Hepatocyte (in vitro differentiated cells): ENCODE measurements at regions not wholly inside any gene's neighbourhood (a gene's known extent, or its start where the extent isn't known, plus 50 kb on each side); places are given as distances from the start of the nearest gene placed in this dataset.

Experiments used
- DNase-seq: peaks from one replicate; pipeline ENCODE4 v3.0.0-alpha.2; 2016; ENCODE audit warnings: low spot score
- H2AFZ ChIP-seq: fragments of 200-600 bp; sonication (generic); 2 replicates; pipeline ENCODE4 v1.6.0; 2016; ENCODE audit warnings: antibody characterized with exemption, mild to moderate bottlenecking
- H3K27ac ChIP-seq: fragments of 200-600 bp; sonication (generic); 2 replicates; pipeline ENCODE4 v1.5.1; 2016; ENCODE audit warnings: mild to moderate bottlenecking
- H3K27me3 ChIP-seq: fragments of 200-600 bp; sonication (generic); 2 replicates; pipeline ENCODE4 v1.6.1; 2016
- H3K36me3 ChIP-seq: fragments of 200-600 bp; sonication (generic); replicated peaks from 2 replicates; pipeline ENCODE4 v1.5.1; 2016; ENCODE audit warnings: low read depth; ENCODE audit not compliant: insufficient read depth
- H3K4me1 ChIP-seq: fragments of 200-600 bp; sonication (generic); 2 replicates; pipeline ENCODE4 v1.5.1; 2016; ENCODE audit warnings: mild to moderate bottlenecking, moderate library complexity; ENCODE audit not compliant: insufficient read depth
- H3K4me2 ChIP-seq: fragments of 200-600 bp; sonication (generic); 2 replicates; pipeline ENCODE4 v1.6.0; 2016
- H3K4me3 ChIP-seq: fragments of 200-600 bp; sonication (generic); 2 replicates; pipeline ENCODE4 v1.5.1; 2016; ENCODE audit warnings: mild to moderate bottlenecking
- H3K79me2 ChIP-seq: fragments of 200-600 bp; sonication (generic); 2 replicates; pipeline ENCODE4 v1.6.0; 2017; ENCODE audit warnings: mild to moderate bottlenecking
- H3K9me2 ChIP-seq: fragments of 200-600 bp; sonication (generic); replicated peaks from 2 replicates; pipeline ENCODE4 v1.6.0; 2017; ENCODE audit warnings: mild to moderate bottlenecking; ENCODE audit not compliant: insufficient read depth
- H3K9me3 ChIP-seq: fragments of 200-600 bp; sonication (generic); 2 replicates; pipeline ENCODE4 v1.5.1; 2016; ENCODE audit warnings: low read depth, mild to moderate bottlenecking
- H4K20me1 ChIP-seq: fragments of 200-600 bp; sonication (generic); 2 replicates; pipeline ENCODE4 v1.6.0; 2016; ENCODE audit warnings: mild to moderate bottlenecking; ENCODE audit not compliant: insufficient read depth, poor library complexity, severe bottlenecking
- CTCF ChIP-seq: fragments of 200-600 bp; sonication (generic); IDR thresholded peaks from 2 replicates; pipeline ENCODE4 v1.5.1; 2016; ENCODE audit warnings: antibody characterized with exemption, mild to moderate bottlenecking; ENCODE audit not compliant: poor library complexity
- EZH2 ChIP-seq: fragments of 200-600 bp; sonication (generic); IDR thresholded peaks from 2 replicates; pipeline ENCODE4 v1.6.1; 2016; ENCODE audit warnings: antibody characterized with exemption, mild to moderate bottlenecking, borderline replicate concordance
- EZH2phosphoT487 ChIP-seq: fragments of 200-600 bp; sonication (generic); IDR thresholded peaks from one replicate; pipeline ENCODE4 v1.6.1; 2018; ENCODE audit warnings: antibody characterized with exemption, mild to moderate bottlenecking, low read depth, moderate library complexity; ENCODE audit not compliant: unreplicated experiment, severe bottlenecking
- WGBS: methylation state at CpG from one replicate; pipeline ENCODE4 v1.1.6; 2016; ENCODE audit warnings: low lambda C conversion rate; ENCODE audit errors: missing lambda C conversion rate; 5-methylcytosine and 5-hydroxymethylcytosine counted together

- Histone ChIP-seq H4K20me1 (no peaks in the 10 kb centered on the region), H3K4me1 (no peaks in the 10 kb centered on the region), H3K4me2 (no peak overlapping the region), H3K79me2 (no peaks in the 10 kb centered on the region), H3K9me3 (no peaks in the 10 kb centered on the region), H3K27ac (no peak overlapping the region), H3K4me3 (no peak overlapping the region), H3K9me2 (no peaks in the 10 kb centered on the region), H3K36me3 (no peaks in the 10 kb centered on the region), H3K27me3 (no peaks in the 10 kb centered on the region), H2AFZ (no peak overlapping the region)
- no peak for TF ChIP-seq EZH2
- TF ChIP-seq CTCF, result no peak
- no peak for TF ChIP-seq EZH2phosphoT487
- WGBS, result 57% methylated on average over 2 of the region's 2 CpGs
- no peak for DNase-seq
Measured at GRCh38 chr3:165518346-165518745, 318.9 kb downstream of the BCHE start.

DNA sequence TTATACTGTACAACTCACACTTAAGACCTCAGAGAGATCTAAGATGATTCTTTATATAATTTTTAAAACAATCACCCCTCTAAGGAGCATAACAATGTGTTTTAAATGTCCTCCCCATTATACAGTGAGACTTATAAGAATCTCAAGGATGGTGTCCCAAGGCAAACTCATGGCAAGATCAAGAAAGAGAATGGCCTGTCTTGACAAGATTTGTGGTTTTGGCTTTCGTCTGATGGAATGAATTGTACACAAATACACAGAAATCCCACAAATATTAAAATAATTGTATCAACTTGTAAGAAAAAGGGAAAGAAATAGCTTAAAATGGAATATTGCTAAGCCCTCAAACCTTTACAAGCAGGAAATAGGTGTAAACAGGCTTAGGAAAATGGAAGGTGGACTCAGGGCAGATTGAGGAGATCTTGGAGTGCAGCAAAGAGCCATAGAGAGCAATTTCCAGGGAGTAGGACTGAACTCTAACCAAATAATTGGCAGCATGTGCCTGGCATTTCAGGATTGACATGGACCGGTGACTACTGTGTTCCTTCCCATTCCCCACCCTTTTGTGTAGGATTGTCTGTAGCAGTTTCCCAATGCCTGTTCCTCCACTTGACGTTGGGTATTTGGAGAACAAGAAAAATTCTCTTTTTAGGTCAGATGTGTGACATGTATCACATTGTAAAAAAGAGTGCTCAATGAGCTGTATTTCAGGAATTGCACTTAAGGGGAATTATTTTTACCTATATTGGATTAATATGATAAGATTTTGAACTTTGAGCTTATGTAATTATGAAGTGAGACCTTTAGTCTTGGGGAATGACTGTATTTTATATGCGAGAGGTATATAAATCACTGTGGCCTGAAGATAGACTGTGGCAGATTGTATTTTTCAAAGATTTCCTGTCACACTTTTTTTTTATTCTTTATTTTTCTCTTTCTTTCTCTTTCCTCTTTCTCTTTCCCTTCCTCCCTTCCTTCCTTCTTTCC, 317.8 kb upstream of the SLITRK3 start:
- DNase-seq, result no peak
- Histone ChIP-seq H4K20me1 (no peaks in the 10 kb centered on the region), H2AFZ (no peak overlapping the region), H3K4me3 (no peak overlapping the region), H3K4me1 (no peaks in the 10 kb centered on the region), H3K4me2 (no peak overlapping the region), H3K27ac (no peak overlapping the region), H3K27me3 (no peaks in the 10 kb centered on the region), H3K79me2 (no peaks in the 10 kb centered on the region), H3K9me3 (no peaks in the 10 kb centered on the region), H3K36me3 (no peaks in the 10 kb centered on the region), H3K9me2 (no peaks in the 10 kb centered on the region)
- 83% methylated on average over 4 of the region's 4 CpGs for WGBS
- TF ChIP-seq EZH2phosphoT487 (no peak), CTCF (no peak), EZH2 (no peak)

DNA sequence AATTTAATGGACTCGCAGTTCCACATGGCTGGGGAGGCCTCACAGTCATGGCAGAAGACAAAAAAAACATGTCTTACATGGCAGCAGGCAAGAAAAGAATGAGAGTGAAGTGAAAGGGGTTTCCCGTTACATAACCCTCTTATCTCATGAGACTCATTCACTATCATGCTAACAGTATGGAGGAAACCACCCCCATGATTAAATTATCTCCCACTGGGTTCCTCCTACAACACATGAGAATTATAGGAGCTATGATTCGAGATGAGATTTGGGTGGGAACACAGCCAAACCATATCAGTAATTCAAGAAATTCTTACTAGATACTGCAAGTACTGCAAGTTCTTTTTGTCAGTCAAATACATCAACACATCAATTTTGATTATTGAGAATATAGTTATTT, 311.4 kb upstream of the SLITRK3 start:
- no peak for DNase-seq
- no peaks in the 10 kb centered on the region for H4K20me1 ChIP-seq
- no peaks in the 10 kb centered on the region for H3K9me2 ChIP-seq
- TF ChIP-seq CTCF, result no peak
- TF ChIP-seq EZH2phosphoT487, result no peak
- TF ChIP-seq EZH2, result no peak
- H3K27me3 ChIP-seq, result no peaks in the 10 kb centered on the region
- no peaks in the 10 kb centered on the region for H3K9me3 ChIP-seq
- WGBS, result 91% methylated on average over 3 of the region's 3 CpGs
- H3K4me2 ChIP-seq, result no peak overlapping the region
- H2AFZ ChIP-seq, result no peak overlapping the region
- no peaks in the 10 kb centered on the region for H3K36me3 ChIP-seq
- H3K27ac ChIP-seq, result peak overlapping the region; percentile 80
- no peaks in the 10 kb centered on the region for H3K79me2 ChIP-seq
- peaks cover 11% of the 10 kb centered on the region for H3K4me1 ChIP-seq
- H3K4me3 ChIP-seq, result no peak overlapping the region
